Muscle layer of colon (tissue), 2 donors: ENCODE measurements at regions not wholly inside any gene's neighbourhood (a gene's known extent, or its start where the extent isn't known, plus 50 kb on each side); places are given as distances from the start of the nearest gene placed in this dataset.
"Not testable (repeated sequence)": the region's sequence is repeated elsewhere in the genome, so short reads cannot be mapped to it uniquely, and the experiment has no call there.

Experiments used
- H3K27ac ChIP-seq: one replicate; pipeline ENCODE4 v1.7.0; 2013; ENCODE audit warnings: low read depth, mild to moderate bottlenecking, low read length, moderate library complexity
- H3K27me3 ChIP-seq, 2 donors: one replicate each; pipeline ENCODE4 v1.7.0; 2013; ENCODE audit warnings: low read length in 2 of 2, mild to moderate bottlenecking in 2 of 2; ENCODE audit not compliant: insufficient read depth in 2 of 2, control insufficient read depth in 1 of 2
- H3K36me3 ChIP-seq: one replicate; pipeline ENCODE4 v1.7.0; 2013; ENCODE audit warnings: mild to moderate bottlenecking, low read length; ENCODE audit not compliant: insufficient read depth
- H3K4me1 ChIP-seq: one replicate; pipeline ENCODE4 v1.7.0; 2013; ENCODE audit warnings: mild to moderate bottlenecking, low read length; ENCODE audit not compliant: insufficient read depth
- H3K4me3 ChIP-seq, 2 donors: one replicate each; pipeline ENCODE4 v1.7.0; 2013; ENCODE audit warnings: low read length in 2 of 2, low read depth in 1 of 2, mild to moderate bottlenecking in 1 of 2, moderate library complexity in 1 of 2
- H3K9ac ChIP-seq: one replicate; pipeline ENCODE4 v1.7.0; 2013; ENCODE audit warnings: low read length
- H3K9me3 ChIP-seq: one replicate; pipeline ENCODE4 v1.7.0; 2013; ENCODE audit warnings: mild to moderate bottlenecking, low read length
- donor health status: abdominal sarcoma.
- donor health status: Adenocarcinoma of cecum.

DNA sequence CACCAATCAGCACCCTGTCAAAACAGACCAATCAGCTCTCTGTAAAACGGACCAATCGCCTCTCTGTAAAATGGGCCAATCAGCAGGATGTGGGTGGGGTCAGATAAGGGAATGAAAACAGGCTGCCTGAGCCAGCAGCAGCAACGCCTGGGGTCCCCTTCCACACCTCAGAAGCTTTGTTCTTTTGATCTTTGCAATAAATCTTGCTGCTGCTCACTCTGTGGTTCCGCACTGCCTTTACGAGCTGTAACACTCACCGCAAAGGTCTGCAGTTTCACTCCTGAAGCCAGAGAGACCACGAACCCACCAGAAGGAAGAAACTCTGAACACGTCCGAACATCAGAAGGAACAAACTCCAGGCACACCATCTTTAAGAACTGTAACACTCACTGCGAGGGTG lies 251.4 kb downstream of the ZIC4 start:
- H3K4me3 ChIP-seq, H3K27me3 ChIP-seq, H3K9me3 ChIP-seq, H3K9ac ChIP-seq, H3K36me3 ChIP-seq, H3K27ac ChIP-seq, H3K4me1 ChIP-seq: not testable (repeated sequence)

DNA sequence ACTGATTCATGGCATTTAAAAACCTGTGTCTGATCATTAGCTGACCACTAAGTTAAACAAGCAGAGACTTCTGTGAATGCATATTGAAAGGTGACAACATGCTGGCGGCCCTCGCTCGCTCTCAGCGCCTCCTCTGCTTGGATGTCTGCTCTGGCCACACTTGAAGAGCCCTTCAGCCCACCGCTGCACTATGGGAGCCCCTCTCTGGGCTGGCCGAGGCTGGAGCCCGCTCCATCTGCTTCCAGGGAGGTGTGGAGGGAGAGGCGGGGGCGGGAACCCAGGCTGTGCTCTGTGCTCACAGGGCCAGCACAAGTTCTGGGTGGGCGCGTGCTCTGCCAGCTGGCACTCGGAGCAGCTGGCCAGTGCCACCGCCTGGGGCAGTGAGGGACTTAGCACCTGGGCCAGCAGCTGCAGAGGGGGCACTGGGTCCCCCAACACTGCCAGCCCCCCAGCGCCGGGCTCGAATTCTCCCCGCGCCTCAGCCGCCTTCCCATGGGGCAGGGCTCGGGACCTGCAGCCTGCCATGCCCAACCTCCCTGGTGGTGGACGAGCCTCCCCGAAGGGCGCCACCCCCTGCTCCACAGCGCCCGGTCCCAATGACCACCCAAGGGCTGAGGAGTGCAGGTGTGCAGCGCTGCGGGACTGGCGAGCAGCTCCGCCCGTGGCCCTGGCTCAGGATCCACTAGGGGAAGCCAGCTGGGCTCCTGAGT lies 252.4 kb downstream of the ZIC4 start:
- no peak overlapping the region for H3K27ac ChIP-seq
- no peaks in the 10 kb centered on the region for H3K27me3 ChIP-seq
- no peaks in the 10 kb centered on the region for H3K4me1 ChIP-seq
- H3K36me3 ChIP-seq: no peaks in the 10 kb centered on the region
- no peak overlapping the region for H3K9ac ChIP-seq
- no peak overlapping the region for H3K4me3 ChIP-seq
- H3K9me3 ChIP-seq: no peaks in the 10 kb centered on the region

DNA sequence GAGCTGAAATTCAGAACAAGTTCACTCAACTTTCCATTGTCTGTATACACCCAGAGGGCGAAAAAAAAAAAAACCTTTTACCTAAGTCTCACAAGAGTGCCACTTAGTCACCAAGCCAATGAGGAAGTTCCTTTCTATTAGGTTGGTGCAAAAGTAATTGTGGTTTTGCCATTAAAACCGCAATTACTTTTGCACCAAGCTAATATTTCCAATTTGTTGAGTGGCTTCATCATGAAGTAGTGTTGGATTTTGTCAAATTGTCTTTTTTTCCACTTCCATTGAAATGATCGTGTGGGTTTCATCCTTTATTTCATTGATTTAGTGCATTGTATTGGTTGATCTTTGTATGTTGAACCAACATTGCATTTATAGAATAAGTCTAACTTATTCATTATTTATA lies 253.9 kb downstream of the ZIC4 start:
- no peaks in the 10 kb centered on the region for H3K27me3 ChIP-seq
- H3K9ac ChIP-seq: no peak overlapping the region
- H3K9me3 ChIP-seq: no peaks in the 10 kb centered on the region
- H3K36me3 ChIP-seq: no peaks in the 10 kb centered on the region
- H3K4me3 ChIP-seq: no peak overlapping the region
- H3K27ac ChIP-seq: no peak overlapping the region
- no peaks in the 10 kb centered on the region for H3K4me1 ChIP-seq

DNA sequence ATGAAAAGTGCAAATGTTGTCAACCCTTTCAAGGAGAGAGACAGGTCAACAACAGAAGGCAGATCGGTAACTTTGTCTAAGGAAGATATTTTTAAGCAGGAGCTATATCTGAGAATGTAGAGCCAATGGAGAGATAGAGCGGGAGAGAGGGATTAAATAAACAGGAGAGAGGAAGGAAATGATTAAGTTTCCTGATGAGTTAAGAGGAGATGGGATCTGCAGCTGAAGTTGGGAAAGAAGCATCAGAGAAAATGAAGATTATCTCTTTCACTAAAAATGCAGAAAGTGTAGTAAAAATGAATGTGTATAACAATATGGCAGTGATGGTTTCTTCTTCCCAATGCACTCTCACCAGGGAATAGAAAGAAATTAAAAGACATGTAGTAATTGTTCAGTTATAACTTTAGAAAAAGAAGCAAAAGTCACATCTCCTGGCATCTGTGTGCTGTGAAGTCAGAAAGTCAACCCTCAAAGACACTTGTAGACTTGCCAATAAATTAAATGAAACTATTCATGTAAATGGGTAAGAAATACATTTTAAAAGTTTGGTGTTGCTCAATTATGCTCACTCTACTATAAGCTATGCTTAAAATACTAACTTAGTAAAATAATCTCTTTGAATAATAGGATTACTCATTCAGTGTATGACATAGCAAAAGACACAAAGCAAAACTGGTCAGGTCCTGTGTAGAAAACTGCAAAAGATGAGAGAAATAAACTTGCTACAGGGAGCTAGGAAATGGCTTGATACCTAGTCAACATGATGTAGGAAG lies 264.6 kb downstream of the ZIC4 start:
- Histone ChIP-seq H3K4me1 (no peaks in the 10 kb centered on the region), H3K4me3 (no peak overlapping the region), H3K9me3 (no peaks in the 10 kb centered on the region), H3K27ac (no peak overlapping the region), H3K9ac (no peak overlapping the region), H3K36me3 (no peaks in the 10 kb centered on the region), H3K27me3 (no peaks in the 10 kb centered on the region)

DNA sequence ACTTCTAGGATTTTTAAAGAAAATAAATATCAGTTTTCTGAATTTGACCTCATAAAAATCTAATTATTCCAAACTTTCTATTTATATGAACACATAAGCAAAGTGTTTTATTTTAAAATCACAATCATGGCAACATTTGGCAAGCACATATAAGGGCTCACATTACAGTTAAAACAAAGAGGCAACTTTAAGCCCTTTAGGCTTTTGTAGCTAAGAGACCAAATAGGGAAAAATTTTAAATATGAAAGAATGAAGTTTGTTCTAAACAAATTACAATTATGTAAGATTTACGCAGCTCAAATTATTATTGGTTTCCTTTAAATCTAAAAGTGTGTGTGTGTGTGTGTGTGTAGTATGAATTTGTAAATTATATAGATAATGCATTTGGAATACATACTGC lies 267.0 kb downstream of the ZIC4 start:
- Histone ChIP-seq H3K9ac (no peak overlapping the region), H3K27ac (no peak overlapping the region), H3K36me3 (no peaks in the 10 kb centered on the region), H3K9me3 (no peaks in the 10 kb centered on the region), H3K27me3 (no peaks in the 10 kb centered on the region), H3K4me3 (no peak overlapping the region), H3K4me1 (no peaks in the 10 kb centered on the region)

DNA sequence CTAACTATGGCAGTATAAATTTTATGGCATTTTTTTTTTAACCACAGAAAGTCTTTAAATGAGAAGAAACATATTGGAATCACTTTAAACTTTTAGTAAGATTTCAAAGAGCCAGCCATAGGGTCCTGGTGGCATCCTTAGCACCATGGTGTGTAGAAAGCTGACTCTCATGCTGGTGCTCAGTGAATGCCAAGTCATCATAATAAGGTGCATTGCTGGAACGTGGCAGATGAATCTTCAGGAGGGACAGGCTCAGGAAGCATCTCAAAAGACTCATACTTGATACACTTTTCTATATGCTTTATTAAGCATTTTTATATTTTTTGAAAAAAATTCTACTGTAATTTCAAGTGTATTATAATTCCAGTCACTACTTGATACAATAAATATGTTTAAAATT lies 274.2 kb downstream of the ZIC4 start:
- Histone ChIP-seq H3K9ac (no peak overlapping the region), H3K4me3 (no peak overlapping the region), H3K9me3 (no peaks in the 10 kb centered on the region)

DNA sequence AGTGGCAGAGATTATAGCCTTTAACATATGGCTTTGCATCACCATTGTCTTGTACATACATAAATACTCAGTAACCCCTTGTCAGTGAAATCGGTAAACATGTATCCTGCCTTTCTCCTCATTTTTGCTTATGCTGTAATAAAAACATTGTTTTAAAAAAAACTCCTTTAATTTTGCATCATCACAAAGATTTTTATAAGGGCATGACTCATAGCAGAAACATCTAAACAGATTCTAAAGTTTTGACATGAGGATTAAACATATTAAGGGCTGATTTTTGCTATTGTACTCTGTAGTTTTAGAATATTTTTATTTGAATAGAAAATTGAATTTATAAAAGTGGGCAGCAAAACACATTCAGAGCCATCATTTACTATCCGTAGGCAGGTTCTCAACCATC lies 275.9 kb downstream of the ZIC4 start:
- no peaks in the 10 kb centered on the region for H3K9me3 ChIP-seq
- H3K36me3 ChIP-seq: no peaks in the 10 kb centered on the region
- no peak overlapping the region for H3K27ac ChIP-seq
- no peaks in the 10 kb centered on the region for H3K27me3 ChIP-seq
- no peak overlapping the region for H3K4me3 ChIP-seq
- no peaks in the 10 kb centered on the region for H3K4me1 ChIP-seq
- H3K9ac ChIP-seq: no peak overlapping the region

More for the DNA sequence above, 274.2 kb downstream of the ZIC4 start:
- Histone ChIP-seq H3K27ac (no peak overlapping the region), H3K36me3 (no peaks in the 10 kb centered on the region), H3K27me3 (no peaks in the 10 kb centered on the region), H3K4me1 (no peaks in the 10 kb centered on the region)

DNA sequence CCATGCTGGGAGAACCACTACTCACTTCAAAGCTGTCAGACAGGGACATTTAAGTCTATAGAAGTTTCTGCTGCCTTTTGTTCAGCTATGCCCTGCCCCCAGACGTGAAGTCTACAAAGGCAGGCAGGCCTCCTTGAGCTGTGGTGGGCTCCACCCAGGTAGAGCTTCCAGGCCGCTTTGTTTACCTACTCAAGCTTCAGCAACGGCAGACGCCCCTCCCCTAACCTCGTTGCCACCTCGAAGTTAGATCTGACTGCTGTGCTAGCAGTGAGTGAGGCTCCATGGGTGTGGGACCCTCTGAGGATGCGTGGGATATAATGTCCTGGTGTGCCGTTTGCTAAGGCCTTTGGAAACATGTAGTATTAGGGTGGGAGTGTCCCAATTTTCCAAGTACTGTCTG lies 276.7 kb downstream of the ZIC4 start:
- Histone ChIP-seq H3K27me3 (no peaks in the 10 kb centered on the region), H3K4me3 (no peak overlapping the region), H3K9me3 (no peaks in the 10 kb centered on the region), H3K4me1 (no peaks in the 10 kb centered on the region), H3K27ac (no peak overlapping the region), H3K36me3 (no peaks in the 10 kb centered on the region), H3K9ac (no peak overlapping the region)

DNA sequence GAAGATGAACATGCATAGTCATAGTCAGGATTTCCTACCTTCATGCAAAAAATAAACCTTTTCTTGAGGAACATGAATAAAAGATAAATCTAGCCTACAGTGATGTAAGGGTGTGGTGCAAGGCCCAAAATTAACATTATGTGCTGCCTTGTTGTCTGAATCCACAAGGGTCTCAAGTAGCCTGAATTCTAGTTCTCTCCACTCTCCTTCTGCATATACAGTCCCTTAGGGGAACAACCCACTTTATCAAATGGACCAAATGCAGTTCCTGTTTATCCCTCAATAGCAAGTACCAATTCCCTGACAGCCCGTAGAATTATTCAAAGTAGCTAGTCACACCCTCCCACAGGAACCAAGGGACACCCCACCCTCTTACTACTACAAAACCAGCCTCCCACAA lies 284.0 kb downstream of the ZIC4 start:
- Histone ChIP-seq H3K4me3 (no peak overlapping the region), H3K4me1 (peaks cover 13% of the 10 kb centered on the region), H3K9ac (no peak overlapping the region), H3K27me3 (no peaks in the 10 kb centered on the region), H3K27ac (no peak overlapping the region), H3K36me3 (no peaks in the 10 kb centered on the region), H3K9me3 (no peaks in the 10 kb centered on the region)

DNA sequence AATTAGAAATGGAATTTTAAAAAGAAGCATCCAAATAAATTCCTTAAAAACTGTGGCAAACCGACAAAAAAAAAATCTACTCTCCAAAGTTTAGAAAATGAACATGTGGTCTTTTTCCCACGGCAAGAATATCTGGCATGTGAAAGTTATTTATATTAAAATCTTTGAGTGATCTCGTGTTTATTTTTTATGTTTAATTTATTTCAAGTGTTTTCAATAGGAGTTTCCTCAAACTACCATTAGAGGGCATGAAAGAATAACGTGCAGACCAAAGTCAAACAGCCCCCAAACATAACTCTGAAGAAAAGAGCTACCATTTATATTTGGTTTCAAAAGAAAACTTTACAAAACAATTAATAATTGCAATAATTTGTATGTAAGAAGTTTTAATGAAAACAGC lies 286.4 kb downstream of the ZIC4 start:
- Histone ChIP-seq H3K27ac (no peak overlapping the region), H3K4me3 (no peak overlapping the region), H3K27me3 (no peaks in the 10 kb centered on the region), H3K9ac (no peak overlapping the region), H3K36me3 (no peaks in the 10 kb centered on the region), H3K9me3 (no peaks in the 10 kb centered on the region), H3K4me1 (peaks cover 13% of the 10 kb centered on the region)

DNA sequence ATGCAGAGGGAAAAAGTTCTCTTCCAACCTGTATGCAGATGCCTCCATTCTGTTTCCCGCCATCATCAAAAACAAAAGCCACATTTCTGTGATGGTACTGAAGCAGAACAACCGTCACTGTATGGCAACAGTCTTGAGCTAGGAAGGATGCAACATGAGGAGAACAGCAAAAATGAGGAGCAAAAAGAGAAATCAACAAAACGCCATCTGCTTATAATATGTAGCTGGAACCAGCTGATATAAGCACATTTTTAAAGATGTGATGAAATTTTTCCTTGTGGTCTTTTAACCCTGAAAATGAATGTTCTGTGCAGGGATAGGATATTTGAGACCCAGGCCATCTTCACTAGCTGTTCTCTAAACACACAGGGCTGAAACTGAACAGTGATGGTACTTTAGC lies 287.0 kb downstream of the ZIC4 start:
- no peaks in the 10 kb centered on the region for H3K27me3 ChIP-seq
- no peaks in the 10 kb centered on the region for H3K9me3 ChIP-seq
- H3K4me3 ChIP-seq: no peak overlapping the region
- peaks cover 13% of the 10 kb centered on the region for H3K4me1 ChIP-seq
- H3K9ac ChIP-seq: no peak overlapping the region
- no peaks in the 10 kb centered on the region for H3K36me3 ChIP-seq
- H3K27ac ChIP-seq: no peak overlapping the region

DNA sequence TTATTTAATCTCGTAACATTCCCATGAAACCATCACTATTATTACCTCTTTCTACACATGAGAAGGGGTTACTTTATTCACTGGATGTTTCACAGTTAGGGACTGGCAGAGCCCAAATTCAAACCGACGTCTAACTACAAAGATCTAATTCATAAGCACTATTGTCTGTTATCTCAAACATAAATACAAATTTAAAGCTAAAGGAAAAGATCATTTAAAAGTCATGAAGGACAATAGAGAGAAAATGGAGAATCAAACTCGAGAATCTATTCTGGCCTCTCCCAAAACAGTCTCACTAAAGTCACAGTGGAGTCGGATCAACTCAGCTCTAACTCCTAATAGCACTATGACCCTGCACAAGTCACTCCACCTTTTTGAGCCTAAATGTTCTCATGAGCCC lies 287.7 kb downstream of the ZIC4 start:
- H3K36me3 ChIP-seq: no peaks in the 10 kb centered on the region
- peaks cover 13% of the 10 kb centered on the region for H3K4me1 ChIP-seq
- no peak overlapping the region for H3K9ac ChIP-seq
- no peak overlapping the region for H3K4me3 ChIP-seq
- H3K27ac ChIP-seq: no peak overlapping the region
- no peaks in the 10 kb centered on the region for H3K27me3 ChIP-seq
- H3K9me3 ChIP-seq: no peaks in the 10 kb centered on the region
